Loucy (cell line): ENCODE measurements at regions not wholly inside any gene's neighbourhood (a gene's known extent, or its start where the extent isn't known, plus 50 kb on each side); places are given as distances from the start of the nearest gene placed in this dataset.

Source experiments
- H2AFZ ChIP-seq: fragments of 200-600 bp; sonication (generic); 2 replicates; pipeline ENCODE4 v1.6.0; 2016; ENCODE audit warnings: antibody characterized with exemption, mild to moderate bottlenecking, low read length, moderate library complexity
- H3F3A ChIP-seq: fragments of 200-600 bp; 2 replicates; pipeline ENCODE4 v1.6.0; 2016; ENCODE audit warnings: antibody characterized with exemption, low read depth, mild to moderate bottlenecking
- H3K27me3 ChIP-seq: fragments of 200-600 bp; sonication (generic); 2 replicates; pipeline ENCODE4 v1.6.1; 2014; ENCODE audit warnings: low read length, mild to moderate bottlenecking; ENCODE audit not compliant: insufficient read depth, poor library complexity, severe bottlenecking
- H3K36me3 ChIP-seq: fragments of 200-600 bp; sonication (generic); 2 replicates; pipeline ENCODE4 v1.6.1; 2016; ENCODE audit warnings: low read length; ENCODE audit not compliant: insufficient read depth
- H3K4me1 ChIP-seq: fragments of 200-600 bp; sonication (generic); 2 replicates; pipeline ENCODE4 v1.5.1; 2014; ENCODE audit warnings: low read length, mild to moderate bottlenecking; ENCODE audit not compliant: insufficient read depth, poor library complexity, severe bottlenecking
- H3K4me2 ChIP-seq: fragments of 200-600 bp; sonication (generic); 2 replicates; pipeline ENCODE4 v1.6.0; 2014; ENCODE audit warnings: antibody characterized with exemption, low read length, low read depth, mild to moderate bottlenecking; ENCODE audit not compliant: poor library complexity, severe bottlenecking
- H3K4me3 ChIP-seq: fragments of 200-600 bp; sonication (generic); 2 replicates; pipeline ENCODE4 v1.5.1; 2014; ENCODE audit warnings: low read length, mild to moderate bottlenecking, mixed read lengths; ENCODE audit not compliant: poor library complexity, severe bottlenecking
- H3K79me2 ChIP-seq: fragments of 200-600 bp; sonication (generic); 2 replicates; pipeline ENCODE4 v1.6.1; 2014; ENCODE audit warnings: low read length; ENCODE audit not compliant: insufficient read depth
- H3K9ac ChIP-seq: fragments of 200-600 bp; sonication (generic); 2 replicates; pipeline ENCODE4 v1.6.0; 2014; ENCODE audit warnings: mild to moderate bottlenecking, low read depth, low read length, moderate library complexity; ENCODE audit not compliant: poor library complexity, severe bottlenecking
- H3K9me2 ChIP-seq: fragments of 200-600 bp; sonication (generic); replicated peaks from 2 replicates; pipeline ENCODE4 v1.6.1; 2016; ENCODE audit warnings: low read depth, low read length, mixed read lengths
- H3K9me3 ChIP-seq: fragments of 200-600 bp; sonication (generic); 2 replicates; pipeline ENCODE4 v1.6.1; 2014; ENCODE audit warnings: mild to moderate bottlenecking, antibody characterized with exemption, low read length, low read depth; ENCODE audit not compliant: insufficient read depth
- H4K20me1 ChIP-seq: fragments of 200-600 bp; sonication (generic); 2 replicates; pipeline ENCODE4 v1.6.0; 2014; ENCODE audit warnings: antibody characterized with exemption, low read length, mild to moderate bottlenecking; ENCODE audit not compliant: insufficient read depth, poor library complexity, severe bottlenecking
- EZH2phosphoT487 ChIP-seq: fragments of 200-600 bp; IDR thresholded peaks from 2 replicates; pipeline ENCODE4 v1.6.1; 2018; ENCODE audit warnings: antibody characterized with exemption, mild to moderate bottlenecking, moderate library complexity, borderline replicate concordance
- TF ChIP-seq, protein P1 (sequence below): fragments of 200-600 bp; sonication (generic); conservative IDR thresholded peaks from 2 replicates; pipeline ENCODE4 v1.5.1; 2014; ENCODE audit warnings: mild to moderate bottlenecking, antibody characterized with exemption, low read length

DNA sequence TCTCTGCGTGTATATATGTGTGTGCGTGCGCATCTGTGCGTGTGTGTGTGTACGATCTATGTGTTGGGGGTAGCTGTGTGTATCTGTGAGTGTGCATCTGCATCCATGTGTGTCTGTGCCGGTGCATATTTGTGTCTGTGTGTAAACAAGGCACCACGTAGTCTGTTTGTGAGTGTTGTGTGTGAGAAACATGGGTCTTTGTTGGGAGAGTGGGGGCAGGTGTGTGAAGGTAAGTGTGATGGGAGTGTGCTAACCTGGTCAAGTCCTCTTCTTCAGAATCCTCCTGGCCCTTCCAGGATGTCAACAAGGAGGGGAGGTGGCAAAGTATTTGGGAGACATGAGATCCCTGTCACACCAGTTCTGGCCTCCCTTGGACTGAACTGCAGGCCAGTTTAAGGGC is 87.2 kb downstream of the HIF1AN start:
- H3K36me3 ChIP-seq: no peaks in the 10 kb centered on the region
- H3F3A ChIP-seq: no peaks in the 10 kb centered on the region
- H3K9me3 ChIP-seq: no peaks in the 10 kb centered on the region
- H3K27me3 ChIP-seq: no peaks in the 10 kb centered on the region
- TF ChIP-seq, protein P1, sequence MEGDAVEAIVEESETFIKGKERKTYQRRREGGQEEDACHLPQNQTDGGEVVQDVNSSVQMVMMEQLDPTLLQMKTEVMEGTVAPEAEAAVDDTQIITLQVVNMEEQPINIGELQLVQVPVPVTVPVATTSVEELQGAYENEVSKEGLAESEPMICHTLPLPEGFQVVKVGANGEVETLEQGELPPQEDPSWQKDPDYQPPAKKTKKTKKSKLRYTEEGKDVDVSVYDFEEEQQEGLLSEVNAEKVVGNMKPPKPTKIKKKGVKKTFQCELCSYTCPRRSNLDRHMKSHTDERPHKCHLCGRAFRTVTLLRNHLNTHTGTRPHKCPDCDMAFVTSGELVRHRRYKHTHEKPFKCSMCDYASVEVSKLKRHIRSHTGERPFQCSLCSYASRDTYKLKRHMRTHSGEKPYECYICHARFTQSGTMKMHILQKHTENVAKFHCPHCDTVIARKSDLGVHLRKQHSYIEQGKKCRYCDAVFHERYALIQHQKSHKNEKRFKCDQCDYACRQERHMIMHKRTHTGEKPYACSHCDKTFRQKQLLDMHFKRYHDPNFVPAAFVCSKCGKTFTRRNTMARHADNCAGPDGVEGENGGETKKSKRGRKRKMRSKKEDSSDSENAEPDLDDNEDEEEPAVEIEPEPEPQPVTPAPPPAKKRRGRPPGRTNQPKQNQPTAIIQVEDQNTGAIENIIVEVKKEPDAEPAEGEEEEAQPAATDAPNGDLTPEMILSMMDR: no peak
- TF ChIP-seq EZH2phosphoT487: no peak
- H3K4me2 ChIP-seq: no peak overlapping the region
- no peak overlapping the region for H3K4me3 ChIP-seq
- H3K4me1 ChIP-seq: no peaks in the 10 kb centered on the region
- no peaks in the 10 kb centered on the region for H3K9me2 ChIP-seq
- no peak overlapping the region for H2AFZ ChIP-seq
- no peaks in the 10 kb centered on the region for H3K79me2 ChIP-seq
- no peaks in the 10 kb centered on the region for H4K20me1 ChIP-seq
- no peak overlapping the region for H3K9ac ChIP-seq

- H3K4me2 ChIP-seq: no peak overlapping the region
- no peaks in the 10 kb centered on the region for H3K4me1 ChIP-seq
- H4K20me1 ChIP-seq: no peaks in the 10 kb centered on the region
- no peaks in the 10 kb centered on the region for H3K9me2 ChIP-seq
- H3K79me2 ChIP-seq: no peaks in the 10 kb centered on the region
- no peaks in the 10 kb centered on the region for H3K9me3 ChIP-seq
- no peak overlapping the region for H3K4me3 ChIP-seq
- H3F3A ChIP-seq: no peaks in the 10 kb centered on the region
- H3K9ac ChIP-seq: no peak overlapping the region
- no peak overlapping the region for H2AFZ ChIP-seq
- no peaks in the 10 kb centered on the region for H3K27me3 ChIP-seq
- TF ChIP-seq, protein P1: no peak
- no peak for TF ChIP-seq EZH2phosphoT487
- H3K36me3 ChIP-seq: no peaks in the 10 kb centered on the region
Observed at GRCh38 chr10:100623521-100624230, 87.9 kb downstream of the HIF1AN start.

GRCh38 chr10:100624298-100624697 is 88.6 kb downstream of the HIF1AN start:
- H3K27me3 ChIP-seq: no peaks in the 10 kb centered on the region

More at GRCh38 chr10:100624298-100624697, 88.6 kb downstream of the HIF1AN start:
- Histone ChIP-seq H3K9me3 (no peaks in the 10 kb centered on the region), H3K9ac (no peak overlapping the region), H3K4me2 (no peak overlapping the region), H3K36me3 (no peaks in the 10 kb centered on the region), H3F3A (no peaks in the 10 kb centered on the region), H3K9me2 (no peaks in the 10 kb centered on the region), H2AFZ (no peak overlapping the region), H3K4me3 (no peak overlapping the region), H4K20me1 (no peaks in the 10 kb centered on the region), H3K4me1 (no peaks in the 10 kb centered on the region), H3K79me2 (no peaks in the 10 kb centered on the region)
- TF ChIP-seq, protein P1: no peak
- TF ChIP-seq EZH2phosphoT487: no peak
